HEK293 (cell line): ENCODE measurements at regions not wholly inside any gene's neighbourhood (a gene's known extent, or its start where the extent isn't known, plus 50 kb on each side); places are given as distances from the start of the nearest gene placed in this dataset.

ENCODE experiments used
- BCL11B ChIP-seq: fragments of 450-650 bp; formaldehyde crosslinking; IDR thresholded peaks from 2 replicates; pipeline ENCODE4 v1.5.1; 2016; ENCODE audit warnings: low read depth, missing biosample characterization, missing genetic modification characterization
- GFI1B ChIP-seq: fragments of 450-650 bp; formaldehyde crosslinking; IDR thresholded peaks from 2 replicates; pipeline ENCODE4 v1.5.1; 2016; ENCODE audit warnings: missing biosample characterization, missing genetic modification characterization
- HOXA7 ChIP-seq: sonication (generic); formaldehyde crosslinking; IDR thresholded peaks from 2 replicates; pipeline ENCODE4 v1.8.1; 2022; ENCODE audit warnings: missing genetic modification reagents, borderline replicate concordance
- ZNF23 ChIP-seq: fragments of 450-650 bp; formaldehyde crosslinking; IDR thresholded peaks from 2 replicates; pipeline ENCODE4 v1.5.1; 2016; ENCODE audit warnings: missing biosample characterization, missing genetic modification characterization, borderline replicate concordance
- ZNF248 ChIP-seq: fragments of 450-650 bp; formaldehyde crosslinking; IDR thresholded peaks from 2 replicates; pipeline ENCODE4 v1.5.1; 2017; ENCODE audit warnings: missing biosample characterization, missing genetic modification characterization
- ZNF274 ChIP-seq, 2 experiments: fragments of 200-500 bp in 1 of 2; fragments of 450-650 bp in 1 of 2; sonication (Bioruptor generic) in 1 of 2; formaldehyde crosslinking in 1 of 2; IDR thresholded peaks; 2 replicates each; pipeline versions ENCODE4 v1.5.1 to v1.6.1; 2014 to 2016; ENCODE audit warnings: borderline replicate concordance in 1 of 2, inconsistent platforms in 1 of 2, low read length in 1 of 2, missing biosample characterization in 1 of 2, missing genetic modification characterization in 1 of 2
- ZNF302 ChIP-seq: fragments of 450-650 bp; formaldehyde crosslinking; IDR thresholded peaks from 2 replicates; pipeline ENCODE4 v1.5.1; 2016; ENCODE audit warnings: missing biosample characterization, missing genetic modification characterization, low read depth
- ZNF324 ChIP-seq: fragments of 450-650 bp; formaldehyde crosslinking; IDR thresholded peaks from 2 replicates; pipeline ENCODE4 v1.5.1; 2016; ENCODE audit warnings: missing biosample characterization, missing genetic modification characterization
- ZNF596 ChIP-seq: fragments of 450-650 bp; IDR thresholded peaks from 2 replicates; pipeline ENCODE4 v1.5.0; 2018; ENCODE audit warnings: missing biosample characterization, mild to moderate bottlenecking, missing genetic modification characterization, moderate library complexity
- ZNF776 ChIP-seq: fragments of 450-650 bp; formaldehyde crosslinking; IDR thresholded peaks from 2 replicates; pipeline ENCODE4 v1.5.0; 2017; ENCODE audit warnings: missing biosample characterization, missing genetic modification characterization, borderline replicate concordance
- TF ChIP-seq, protein P1 (sequence below): fragments of 450-650 bp; formaldehyde crosslinking; IDR thresholded peaks from 2 replicates; pipeline ENCODE4 v1.5.1; 2016; ENCODE audit warnings: missing biosample characterization, missing genetic modification characterization
- TF ChIP-seq, protein P2 (sequence below): fragments of 450-650 bp; formaldehyde crosslinking; IDR thresholded peaks from 2 replicates; pipeline ENCODE4 v1.5.1; 2016; ENCODE audit warnings: missing biosample characterization, missing genetic modification characterization
- TF ChIP-seq, protein P3 (sequence below): fragments of 450-650 bp; formaldehyde crosslinking; IDR thresholded peaks from 2 replicates; pipeline ENCODE4 v1.5.1; 2016; ENCODE audit warnings: missing biosample characterization, missing genetic modification characterization, low read depth

DNA sequence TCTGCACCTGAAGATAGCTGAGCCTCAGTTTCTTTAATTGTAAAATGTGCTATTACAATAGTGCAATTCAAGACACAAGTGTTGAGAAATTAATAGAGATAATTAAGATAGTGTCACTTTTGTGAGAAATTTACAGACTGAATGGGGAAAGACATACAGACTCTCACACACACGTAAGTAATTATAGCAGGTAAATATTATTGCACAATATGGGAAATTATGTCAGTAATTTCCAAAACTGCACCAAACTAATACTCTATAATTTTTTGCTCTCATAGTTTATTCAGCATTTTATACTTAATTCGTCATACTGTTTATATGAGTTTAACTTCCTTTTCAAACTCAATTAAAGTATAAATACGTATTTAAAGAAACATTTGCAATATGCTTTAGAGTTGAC, 124.9 kb upstream of the GYPC start:
- TF ChIP-seq, protein P1, sequence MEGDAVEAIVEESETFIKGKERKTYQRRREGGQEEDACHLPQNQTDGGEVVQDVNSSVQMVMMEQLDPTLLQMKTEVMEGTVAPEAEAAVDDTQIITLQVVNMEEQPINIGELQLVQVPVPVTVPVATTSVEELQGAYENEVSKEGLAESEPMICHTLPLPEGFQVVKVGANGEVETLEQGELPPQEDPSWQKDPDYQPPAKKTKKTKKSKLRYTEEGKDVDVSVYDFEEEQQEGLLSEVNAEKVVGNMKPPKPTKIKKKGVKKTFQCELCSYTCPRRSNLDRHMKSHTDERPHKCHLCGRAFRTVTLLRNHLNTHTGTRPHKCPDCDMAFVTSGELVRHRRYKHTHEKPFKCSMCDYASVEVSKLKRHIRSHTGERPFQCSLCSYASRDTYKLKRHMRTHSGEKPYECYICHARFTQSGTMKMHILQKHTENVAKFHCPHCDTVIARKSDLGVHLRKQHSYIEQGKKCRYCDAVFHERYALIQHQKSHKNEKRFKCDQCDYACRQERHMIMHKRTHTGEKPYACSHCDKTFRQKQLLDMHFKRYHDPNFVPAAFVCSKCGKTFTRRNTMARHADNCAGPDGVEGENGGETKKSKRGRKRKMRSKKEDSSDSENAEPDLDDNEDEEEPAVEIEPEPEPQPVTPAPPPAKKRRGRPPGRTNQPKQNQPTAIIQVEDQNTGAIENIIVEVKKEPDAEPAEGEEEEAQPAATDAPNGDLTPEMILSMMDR (tag by site-specific recombination), result no peak
- TF ChIP-seq ZNF596 (tag by site-specific recombination), result no peak
- TF ChIP-seq, protein P2, sequence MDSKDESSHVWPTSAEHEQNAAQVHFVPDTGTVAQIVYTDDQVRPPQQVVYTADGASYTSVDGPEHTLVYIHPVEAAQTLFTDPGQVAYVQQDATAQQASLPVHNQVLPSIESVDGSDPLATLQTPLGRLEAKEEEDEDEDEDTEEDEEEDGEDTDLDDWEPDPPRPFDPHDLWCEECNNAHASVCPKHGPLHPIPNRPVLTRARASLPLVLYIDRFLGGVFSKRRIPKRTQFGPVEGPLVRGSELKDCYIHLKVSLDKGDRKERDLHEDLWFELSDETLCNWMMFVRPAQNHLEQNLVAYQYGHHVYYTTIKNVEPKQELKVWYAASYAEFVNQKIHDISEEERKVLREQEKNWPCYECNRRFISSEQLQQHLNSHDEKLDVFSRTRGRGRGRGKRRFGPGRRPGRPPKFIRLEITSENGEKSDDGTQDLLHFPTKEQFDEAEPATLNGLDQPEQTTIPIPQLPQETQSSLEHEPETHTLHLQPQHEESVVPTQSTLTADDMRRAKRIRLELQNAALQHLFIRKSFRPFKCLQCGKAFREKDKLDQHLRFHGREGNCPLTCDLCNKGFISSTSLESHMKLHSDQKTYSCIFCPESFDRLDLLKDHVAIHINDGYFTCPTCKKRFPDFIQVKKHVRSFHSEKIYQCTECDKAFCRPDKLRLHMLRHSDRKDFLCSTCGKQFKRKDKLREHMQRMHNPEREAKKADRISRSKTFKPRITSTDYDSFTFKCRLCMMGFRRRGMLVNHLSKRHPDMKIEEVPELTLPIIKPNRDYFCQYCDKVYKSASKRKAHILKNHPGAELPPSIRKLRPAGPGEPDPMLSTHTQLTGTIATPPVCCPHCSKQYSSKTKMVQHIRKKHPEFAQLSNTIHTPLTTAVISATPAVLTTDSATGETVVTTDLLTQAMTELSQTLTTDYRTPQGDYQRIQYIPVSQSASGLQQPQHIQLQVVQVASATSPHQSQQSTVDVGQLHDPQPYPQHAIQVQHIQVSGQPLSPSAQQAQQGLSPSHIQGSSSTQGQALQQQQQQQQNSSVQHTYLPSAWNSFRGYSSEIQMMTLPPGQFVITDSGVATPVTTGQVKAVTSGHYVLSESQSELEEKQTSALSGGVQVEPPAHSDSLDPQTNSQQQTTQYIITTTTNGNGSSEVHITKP (tag by site-specific recombination), result no peak
- TF ChIP-seq ZNF248 (tag by site-specific recombination), result no peak
- TF ChIP-seq ZNF776, result no peak
- no peak for TF ChIP-seq ZNF274 (IDR thresholded peaks at IDR 0.05; ENCODE audit: low read length)
- TF ChIP-seq ZNF274 (tag by site-specific recombination; IDR thresholded peaks at IDR 0.05; ENCODE audit: borderline replicate concordance), result no peak
- TF ChIP-seq, protein P3, sequence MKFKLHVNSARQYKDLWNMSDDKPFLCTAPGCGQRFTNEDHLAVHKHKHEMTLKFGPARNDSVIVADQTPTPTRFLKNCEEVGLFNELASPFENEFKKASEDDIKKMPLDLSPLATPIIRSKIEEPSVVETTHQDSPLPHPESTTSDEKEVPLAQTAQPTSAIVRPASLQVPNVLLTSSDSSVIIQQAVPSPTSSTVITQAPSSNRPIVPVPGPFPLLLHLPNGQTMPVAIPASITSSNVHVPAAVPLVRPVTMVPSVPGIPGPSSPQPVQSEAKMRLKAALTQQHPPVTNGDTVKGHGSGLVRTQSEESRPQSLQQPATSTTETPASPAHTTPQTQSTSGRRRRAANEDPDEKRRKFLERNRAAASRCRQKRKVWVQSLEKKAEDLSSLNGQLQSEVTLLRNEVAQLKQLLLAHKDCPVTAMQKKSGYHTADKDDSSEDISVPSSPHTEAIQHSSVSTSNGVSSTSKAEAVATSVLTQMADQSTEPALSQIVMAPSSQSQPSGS (tag by site-specific recombination), result no peak
- TF ChIP-seq ZNF324 (tag by site-specific recombination), result no peak
- TF ChIP-seq GFI1B, result no peak
- no peak for TF ChIP-seq BCL11B (tag by site-specific recombination)
- TF ChIP-seq HOXA7 (CRISPR knock-in tag), result no peak
- TF ChIP-seq ZNF23, result no peak
- no peak for TF ChIP-seq ZNF302 (tag by site-specific recombination)
